Stimulated activated CD8-positive, alpha-beta memory T cell treated with anti-CD3 and anti-CD28 coated beads, Interleukin-15, amount 100 ng/mL, for 48 hours (primary cell): ENCODE measurements at regions not wholly inside any gene's neighbourhood (a gene's known extent, or its start where the extent isn't known, plus 50 kb on each side); places are given as distances from the start of the nearest gene placed in this dataset.

ENCODE experiments used
- DNase-seq, 2 donors: peaks; one replicate each; pipeline ENCODE4 v3.0.0-alpha.2; 2020; ENCODE audit warnings: low read depth in 2 of 2

DNA sequence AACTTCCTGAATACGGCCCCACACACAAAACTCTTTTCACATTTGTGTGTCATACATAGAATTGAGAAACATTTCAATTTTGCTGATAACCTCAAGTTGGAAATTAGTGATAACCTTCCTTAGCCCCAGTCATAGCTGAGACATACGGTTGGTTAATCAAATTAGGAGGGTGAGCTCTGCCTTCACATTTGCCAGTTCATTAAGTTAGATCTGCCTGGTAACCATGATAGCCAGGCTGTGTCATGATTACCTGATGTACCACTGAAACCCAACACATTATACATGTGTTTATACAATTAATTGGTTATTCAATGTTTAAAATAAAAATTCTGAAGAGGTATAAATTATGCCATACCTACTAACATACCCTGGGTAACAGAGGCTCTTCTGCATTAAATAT lies 60.8 kb upstream of the RAB11FIP2 start:
- DNase-seq, result no peak

DNA sequence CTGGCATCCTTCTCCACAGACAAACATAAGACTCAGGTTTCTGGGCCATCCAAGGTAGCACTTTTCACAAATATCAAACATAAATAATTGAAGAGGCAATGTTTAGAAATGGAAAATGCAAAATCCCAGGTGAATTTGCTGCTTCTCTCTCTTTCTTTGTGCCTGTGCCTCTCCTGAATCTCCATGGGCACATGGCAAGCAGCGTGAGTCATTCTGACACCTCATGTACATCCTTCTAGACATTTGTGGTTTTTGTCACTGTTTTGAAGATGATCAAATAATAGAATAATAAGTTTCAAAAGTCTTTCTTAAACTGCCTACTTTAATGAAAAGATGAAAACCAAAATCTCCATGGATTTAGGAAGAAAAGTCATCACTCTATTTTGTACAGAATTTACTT lies 60.3 kb upstream of the RAB11FIP2 start:
- DNase-seq, result no peak

DNA sequence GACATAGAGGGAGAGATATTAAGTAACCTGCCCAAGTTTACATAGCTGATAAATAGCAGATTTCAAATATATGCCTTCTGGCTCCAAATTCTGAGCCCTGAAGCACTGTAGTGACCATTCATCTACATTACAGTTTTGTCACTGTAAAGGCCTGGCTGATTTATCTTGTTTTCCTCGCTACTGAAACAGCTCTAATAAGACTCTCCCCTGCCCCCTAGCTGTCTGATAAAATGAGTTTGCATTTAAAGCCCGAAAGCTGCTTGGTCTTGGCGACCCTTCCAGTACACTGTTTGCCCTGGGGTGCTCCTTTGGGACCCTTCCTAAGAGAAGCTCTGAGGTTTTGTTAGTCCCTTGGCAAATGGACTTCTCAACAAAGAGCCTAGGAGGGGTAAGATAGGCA lies 59.7 kb upstream of the RAB11FIP2 start:
- DNase-seq, result no peak

DNA sequence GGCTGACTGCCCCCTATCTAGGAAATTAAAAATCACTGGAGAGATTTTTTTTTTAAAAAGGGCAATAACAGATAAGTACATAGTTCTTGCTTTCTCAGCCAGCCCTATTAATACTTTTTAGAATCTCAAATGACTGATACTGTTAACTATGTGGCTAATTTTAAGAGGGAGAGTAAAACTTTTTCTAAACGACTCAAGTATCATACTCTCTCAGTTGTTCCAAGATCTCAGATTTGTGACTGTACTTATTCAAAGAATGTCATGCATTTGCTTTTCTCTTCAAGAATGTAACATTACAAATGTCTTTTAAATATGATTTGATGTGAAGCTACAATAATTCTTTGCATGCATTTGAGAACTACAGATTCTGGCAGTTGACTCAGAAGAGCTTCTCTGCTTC lies 55.4 kb upstream of the RAB11FIP2 start:
- no peak for DNase-seq

DNA sequence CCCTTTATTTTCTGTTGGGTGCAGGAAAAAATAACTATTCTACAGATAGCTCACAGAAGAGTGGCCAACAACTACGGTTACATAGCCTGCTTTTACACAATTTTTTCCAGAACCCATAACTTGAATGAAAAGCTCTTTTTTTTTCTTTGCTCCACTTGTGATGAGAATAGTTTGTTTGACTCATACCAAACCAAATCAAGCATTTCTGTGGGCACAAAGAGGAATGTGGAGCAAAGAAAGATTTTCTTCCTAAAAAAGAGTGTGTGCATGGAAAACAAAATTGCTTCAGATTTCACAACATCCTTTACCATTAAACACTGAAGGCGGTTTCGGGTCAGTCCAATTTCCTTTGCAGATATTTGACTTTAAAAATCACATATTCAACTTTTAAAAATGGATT lies 54.8 kb upstream of the RAB11FIP2 start:
- no peak for DNase-seq
